GM12865 (cell line): ENCODE measurements at regions not wholly inside any gene's neighbourhood (a gene's known extent, or its start where the extent isn't known, plus 50 kb on each side); places are given as distances from the start of the nearest gene placed in this dataset.

ENCODE experiments used
- DNase-seq: peaks from one replicate; pipeline ENCODE4 v3.0.0; 2010; ENCODE audit warnings: low read depth
- H3K4me3 ChIP-seq: 2 replicates; pipeline ENCODE4 v1.5.1; 2011; ENCODE audit warnings: mild to moderate bottlenecking, low read depth, low read length, control low read depth
- TF ChIP-seq, protein P1 (sequence below): IDR thresholded peaks from 2 replicates; pipeline ENCODE4 v1.5.1; 2011; ENCODE audit warnings: low read length, control low read depth, low read depth, inconsistent platforms; ENCODE audit not compliant: insufficient read depth; ENCODE audit errors: missing control alignments

DNA sequence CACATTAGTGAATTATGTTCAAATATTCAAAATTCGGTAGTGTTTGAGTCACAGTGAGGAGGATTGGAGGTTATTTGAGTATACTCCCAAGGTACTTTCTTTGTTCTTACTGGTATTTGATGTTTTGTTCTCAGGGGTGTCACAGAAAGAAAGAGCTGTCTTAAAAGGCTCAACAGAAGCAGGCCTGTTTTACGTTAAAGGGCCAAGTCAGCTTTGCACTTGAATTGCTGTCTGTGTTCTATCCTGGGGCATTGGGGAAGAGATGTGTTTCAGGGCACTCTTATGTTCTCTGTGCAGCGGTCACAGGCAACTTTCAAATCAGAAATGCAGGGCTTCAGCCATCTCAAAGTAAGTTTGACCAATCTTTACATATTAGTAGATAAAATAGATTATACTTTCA lies 1113.1 kb upstream of the LCORL start:
- DNase-seq = no peak
- H3K4me3 ChIP-seq = no peak overlapping the region
- TF ChIP-seq, protein P1, sequence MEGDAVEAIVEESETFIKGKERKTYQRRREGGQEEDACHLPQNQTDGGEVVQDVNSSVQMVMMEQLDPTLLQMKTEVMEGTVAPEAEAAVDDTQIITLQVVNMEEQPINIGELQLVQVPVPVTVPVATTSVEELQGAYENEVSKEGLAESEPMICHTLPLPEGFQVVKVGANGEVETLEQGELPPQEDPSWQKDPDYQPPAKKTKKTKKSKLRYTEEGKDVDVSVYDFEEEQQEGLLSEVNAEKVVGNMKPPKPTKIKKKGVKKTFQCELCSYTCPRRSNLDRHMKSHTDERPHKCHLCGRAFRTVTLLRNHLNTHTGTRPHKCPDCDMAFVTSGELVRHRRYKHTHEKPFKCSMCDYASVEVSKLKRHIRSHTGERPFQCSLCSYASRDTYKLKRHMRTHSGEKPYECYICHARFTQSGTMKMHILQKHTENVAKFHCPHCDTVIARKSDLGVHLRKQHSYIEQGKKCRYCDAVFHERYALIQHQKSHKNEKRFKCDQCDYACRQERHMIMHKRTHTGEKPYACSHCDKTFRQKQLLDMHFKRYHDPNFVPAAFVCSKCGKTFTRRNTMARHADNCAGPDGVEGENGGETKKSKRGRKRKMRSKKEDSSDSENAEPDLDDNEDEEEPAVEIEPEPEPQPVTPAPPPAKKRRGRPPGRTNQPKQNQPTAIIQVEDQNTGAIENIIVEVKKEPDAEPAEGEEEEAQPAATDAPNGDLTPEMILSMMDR = no peak

DNA sequence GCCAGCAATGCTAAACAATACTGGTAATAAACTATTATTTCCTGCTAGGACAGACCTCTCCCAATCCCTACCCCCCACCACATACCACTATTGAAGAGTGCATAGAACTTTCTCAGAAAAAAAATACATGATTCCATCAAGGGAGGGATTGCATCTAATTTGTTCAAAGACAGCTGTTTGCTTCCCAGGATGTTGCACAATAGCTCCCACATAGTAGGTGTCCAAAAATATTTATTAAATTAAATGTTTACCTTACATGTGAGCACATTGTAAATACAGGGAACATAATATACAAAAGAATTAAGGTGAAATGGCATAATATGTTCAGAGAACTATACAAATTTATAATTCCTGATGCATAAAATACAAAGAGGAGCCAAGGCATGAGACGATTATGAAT lies 1111.8 kb upstream of the LCORL start:
- DNase-seq = no peak
- no peak overlapping the region for H3K4me3 ChIP-seq
- TF ChIP-seq, protein P1 = no peak

DNA sequence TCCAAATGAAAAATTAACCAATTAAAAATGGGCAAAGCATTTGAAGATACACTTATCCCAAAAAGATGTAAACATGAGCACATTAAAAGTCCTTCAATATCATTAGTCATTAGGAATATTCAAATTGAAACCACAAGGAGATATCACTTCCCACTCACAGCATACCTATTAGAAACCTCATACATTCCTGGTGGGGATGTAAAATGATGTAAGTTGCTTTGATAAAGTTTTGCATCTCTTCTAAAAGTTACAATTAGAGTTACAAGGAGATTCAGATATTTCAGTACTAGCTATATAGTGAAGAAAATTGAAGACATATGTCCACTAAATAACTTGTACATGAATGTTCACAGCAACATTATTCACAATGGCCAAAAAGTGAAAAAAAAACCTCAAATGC lies 1109.3 kb upstream of the LCORL start:
- TF ChIP-seq, protein P1 = no peak
- no peak for DNase-seq
- no peak overlapping the region for H3K4me3 ChIP-seq

DNA sequence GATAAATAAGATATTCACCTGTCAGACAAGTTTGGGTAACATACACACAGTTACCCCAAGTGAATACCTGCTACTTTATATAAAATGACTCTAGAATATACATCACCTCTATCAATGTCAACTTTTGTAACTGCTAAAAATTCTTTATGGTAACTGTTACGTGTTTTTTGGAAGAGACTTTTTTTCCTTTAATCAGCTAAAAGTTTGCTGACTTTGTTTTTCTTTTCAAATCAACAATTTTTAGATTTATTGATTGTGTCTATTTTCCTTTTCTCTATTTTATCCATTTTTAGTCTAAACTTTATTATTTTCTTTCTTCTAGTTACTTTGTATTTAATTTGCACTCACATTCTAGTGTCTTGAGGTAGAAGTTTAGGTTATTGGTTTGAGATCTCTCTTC lies 1106.6 kb upstream of the LCORL start:
- TF ChIP-seq, protein P1 = no peak
- H3K4me3 ChIP-seq = no peak overlapping the region
- DNase-seq = no peak

DNA sequence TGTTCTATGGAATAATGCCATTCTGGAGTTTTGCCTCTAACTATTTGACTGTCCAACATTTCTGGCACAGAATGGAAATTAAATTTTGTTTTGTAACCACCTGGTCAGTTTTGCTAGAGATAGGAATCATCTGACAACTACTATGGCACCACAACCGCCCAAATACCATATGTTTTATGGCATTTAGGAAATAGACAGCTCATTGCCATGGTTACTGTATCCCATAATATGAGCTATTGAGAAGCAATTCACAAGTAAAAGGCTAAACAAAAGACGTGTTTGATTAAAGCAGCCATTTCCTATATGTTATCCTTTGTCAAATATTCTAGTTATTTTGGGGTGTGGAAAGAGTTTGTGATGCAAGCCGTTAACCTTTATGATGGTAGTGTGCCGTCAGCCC lies 1105.3 kb upstream of the LCORL start:
- DNase-seq = no peak
- no peak overlapping the region for H3K4me3 ChIP-seq
- TF ChIP-seq, protein P1 = no peak

DNA sequence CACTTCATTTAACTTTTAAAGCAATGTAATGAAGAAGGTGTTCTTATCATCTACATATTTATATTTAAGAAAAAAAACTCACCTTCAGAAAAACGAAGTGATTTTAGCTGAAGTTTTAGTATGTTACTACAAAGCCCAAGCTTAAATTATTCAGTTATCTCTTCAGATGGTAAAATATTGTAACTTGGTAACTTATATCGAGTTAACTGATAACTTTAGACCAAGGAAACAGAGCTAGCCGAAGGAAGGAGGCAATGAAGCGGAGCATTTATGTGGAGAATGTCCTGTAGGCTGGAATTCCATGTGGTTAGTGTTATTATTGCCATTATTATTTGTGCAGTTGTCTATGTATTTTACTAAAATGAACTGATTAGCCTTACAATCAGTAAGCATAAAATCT lies 1102.1 kb upstream of the LCORL start:
- TF ChIP-seq, protein P1 = no peak
- no peak overlapping the region for H3K4me3 ChIP-seq
- no peak for DNase-seq

DNA sequence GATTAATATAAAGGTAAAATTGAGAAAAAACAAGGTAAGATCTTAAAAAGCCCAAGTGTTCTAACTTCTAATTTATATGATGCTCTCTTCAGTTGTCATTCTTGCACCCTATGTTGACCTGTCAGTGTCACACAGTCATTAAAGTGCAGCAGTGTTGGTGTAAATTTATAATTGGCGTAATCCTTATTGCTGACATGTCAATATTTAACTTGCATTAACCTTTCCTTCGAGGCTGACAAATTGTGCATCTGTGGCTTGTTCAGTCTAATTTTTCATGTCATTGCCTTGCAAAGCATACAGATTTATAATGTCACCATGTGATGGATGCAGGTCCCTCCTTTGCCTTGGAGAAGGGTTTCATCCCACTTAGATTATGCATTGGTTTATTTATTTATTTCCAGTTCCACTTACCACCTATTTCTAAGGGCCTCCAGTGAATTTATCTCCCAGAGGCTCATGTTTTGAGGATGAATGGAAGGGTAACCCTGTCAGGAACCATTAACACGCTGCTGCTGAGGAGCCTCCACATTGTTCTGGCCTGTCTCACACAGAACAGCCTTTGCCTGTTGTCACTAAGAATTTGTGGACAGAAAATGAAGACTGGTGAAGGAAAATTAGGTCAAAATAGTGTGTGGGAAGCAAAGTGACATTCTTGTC lies 1098.5 kb upstream of the LCORL start:
- no peak overlapping the region for H3K4me3 ChIP-seq
- TF ChIP-seq, protein P1 = no peak
- DNase-seq = no peak
